ENCODE measurements at regions not wholly inside any gene's neighbourhood (a gene's known extent, or its start where the extent isn't known, plus 50 kb on each side); places are given as distances from the start of the nearest gene placed in this dataset.

GRCh38 chr12:105585107-105585506, 254.6 kb downstream of the C12orf75 start:
- intact Hi-C loops (cut with micrococcal nuclease), result no loop called here
- Mint-ChIP-seq H3K4me1 (no peaks in the 10 kb centered on the region), H3K36me3 (no peaks in the 10 kb centered on the region), H3K4me3 (no peak overlapping the region), H3K27ac (no peak overlapping the region), H3K9me3 (peaks cover 0 to 4% (median 2%) of the 10 kb centered on the region in 7 donors), H3K27me3 (ENCODE audit: low read depth in 3 of 3) (peaks cover 0 to 5% (median 4%) of the 10 kb centered on the region in 3 donors)
- 86% methylated on average over 1 of the region's 3 CpGs for WGBS (ENCODE audit: insufficient coverage)
- Histone ChIP-seq H3K79me2 (ENCODE audit: insufficient read depth, low read length) (no peaks in the 10 kb centered on the region), H2AFZ (ENCODE audit: insufficient read depth, low read depth, low read length, poor library complexity, severe bottlenecking) (no peak overlapping the region), H4K20me1 (ENCODE audit: insufficient read depth, low read length) (no peaks in the 10 kb centered on the region), H3K4me3 (replicated peaks in 1 of 3; ENCODE audit: low read depth in 2 of 3, low read length in 3 of 3) (no peak overlapping the region), H3K4me1 (ENCODE audit: control insufficient read depth in 1 of 2, insufficient read depth in 2 of 2, low read length in 2 of 2) (no peaks in the 10 kb centered on the region), H3K27me3 (ENCODE audit: control insufficient read depth in 2 of 2, insufficient read depth in 2 of 2, low read length in 2 of 2) (no peaks in the 10 kb centered on the region), H3K9ac (ENCODE audit: insufficient read depth, low read length, poor library complexity, severe bottlenecking) (no peak overlapping the region), H3K4me2 (replicated peaks; ENCODE audit: extremely low read depth, low read length, poor library complexity, severe bottlenecking) (no peak overlapping the region), H3K36me3 (replicated peaks in 1 of 2; ENCODE audit: control insufficient read depth in 1 of 2, insufficient read depth in 2 of 2, low read length in 2 of 2) (no peaks in the 10 kb centered on the region), H3K27ac (ENCODE audit: low read depth in 1 of 2, low read length in 2 of 2) (no peak overlapping the region), H3K9me3 (replicated peaks in 1 of 2; ENCODE audit: control insufficient read depth in 1 of 2, insufficient read depth in 1 of 2, low read length in 2 of 2) (no peaks in the 10 kb centered on the region)
- TF ChIP-seq, protein P1, sequence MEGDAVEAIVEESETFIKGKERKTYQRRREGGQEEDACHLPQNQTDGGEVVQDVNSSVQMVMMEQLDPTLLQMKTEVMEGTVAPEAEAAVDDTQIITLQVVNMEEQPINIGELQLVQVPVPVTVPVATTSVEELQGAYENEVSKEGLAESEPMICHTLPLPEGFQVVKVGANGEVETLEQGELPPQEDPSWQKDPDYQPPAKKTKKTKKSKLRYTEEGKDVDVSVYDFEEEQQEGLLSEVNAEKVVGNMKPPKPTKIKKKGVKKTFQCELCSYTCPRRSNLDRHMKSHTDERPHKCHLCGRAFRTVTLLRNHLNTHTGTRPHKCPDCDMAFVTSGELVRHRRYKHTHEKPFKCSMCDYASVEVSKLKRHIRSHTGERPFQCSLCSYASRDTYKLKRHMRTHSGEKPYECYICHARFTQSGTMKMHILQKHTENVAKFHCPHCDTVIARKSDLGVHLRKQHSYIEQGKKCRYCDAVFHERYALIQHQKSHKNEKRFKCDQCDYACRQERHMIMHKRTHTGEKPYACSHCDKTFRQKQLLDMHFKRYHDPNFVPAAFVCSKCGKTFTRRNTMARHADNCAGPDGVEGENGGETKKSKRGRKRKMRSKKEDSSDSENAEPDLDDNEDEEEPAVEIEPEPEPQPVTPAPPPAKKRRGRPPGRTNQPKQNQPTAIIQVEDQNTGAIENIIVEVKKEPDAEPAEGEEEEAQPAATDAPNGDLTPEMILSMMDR (IDR thresholded peaks at IDR 0.05), result no peak
- no peak for DNase-seq

- Mint-ChIP-seq H3K27ac (no peak overlapping the region), H3K27me3 (ENCODE audit: low read depth in 3 of 3) (peaks cover 0 to 5% (median 4%) of the 10 kb centered on the region in 3 donors), H3K4me1 (no peaks in the 10 kb centered on the region), H3K36me3 (no peaks in the 10 kb centered on the region), H3K4me3 (no peak overlapping the region), H3K9me3 (peaks cover 0 to 3% (median 0%) of the 10 kb centered on the region in 7 donors)
- no peak overlapping the region for H3K4me2 ChIP-seq (replicated peaks; ENCODE audit: extremely low read depth, low read length, poor library complexity, severe bottlenecking)
- no peaks in the 10 kb centered on the region for H3K36me3 ChIP-seq (replicated peaks in 1 of 2; ENCODE audit: control insufficient read depth in 1 of 2, insufficient read depth in 2 of 2, low read length in 2 of 2)
- H3K27ac ChIP-seq (ENCODE audit: low read depth in 1 of 2, low read length in 2 of 2), result no peak overlapping the region
- intact Hi-C loops (cut with micrococcal nuclease), result no loop called here
- no peaks in the 10 kb centered on the region for H3K9me3 ChIP-seq (replicated peaks in 1 of 2; ENCODE audit: control insufficient read depth in 1 of 2, insufficient read depth in 1 of 2, low read length in 2 of 2)
- WGBS (ENCODE audit: insufficient coverage), result no CpG with 5 or more reads among the region's 5 CpGs
- no peaks in the 10 kb centered on the region for H3K27me3 ChIP-seq (ENCODE audit: control insufficient read depth in 2 of 2, insufficient read depth in 2 of 2, low read length in 2 of 2)
- no peaks in the 10 kb centered on the region for H3K79me2 ChIP-seq (ENCODE audit: insufficient read depth, low read length)
- H3K4me3 ChIP-seq (replicated peaks in 1 of 3; ENCODE audit: low read depth in 2 of 3, low read length in 3 of 3), result no peak overlapping the region
- H4K20me1 ChIP-seq (ENCODE audit: insufficient read depth, low read length), result no peaks in the 10 kb centered on the region
- TF ChIP-seq, protein P1 (IDR thresholded peaks at IDR 0.05), result no peak
- H2AFZ ChIP-seq (ENCODE audit: insufficient read depth, low read depth, low read length, poor library complexity, severe bottlenecking), result no peak overlapping the region
- H3K4me1 ChIP-seq (ENCODE audit: control insufficient read depth in 1 of 2, insufficient read depth in 2 of 2, low read length in 2 of 2), result no peaks in the 10 kb centered on the region
- DNase-seq, result no peak
- H3K9ac ChIP-seq (ENCODE audit: insufficient read depth, low read length, poor library complexity, severe bottlenecking), result no peak overlapping the region
These were observed 256.7 kb downstream of the C12orf75 start for GRCh38 chr12:105587237-105587636.
